GM21423 (cell line): ENCODE measurements at regions not wholly inside any gene's neighbourhood (a gene's known extent, or its start where the extent isn't known, plus 50 kb on each side); places are given as distances from the start of the nearest gene placed in this dataset.
"Not testable (repeated sequence)": the region's sequence is repeated elsewhere in the genome, so short reads cannot be mapped to it uniquely, and the experiment has no call there.

Experiments
- ATAC-seq: cut with Tn5 transposase; IDR thresholded peaks from one replicate; pipeline ENCODE4 v1.9.1; 2021; ENCODE audit warnings: mild to moderate bottlenecking, moderate library complexity; ENCODE audit not compliant: unreplicated experiment

DNA sequence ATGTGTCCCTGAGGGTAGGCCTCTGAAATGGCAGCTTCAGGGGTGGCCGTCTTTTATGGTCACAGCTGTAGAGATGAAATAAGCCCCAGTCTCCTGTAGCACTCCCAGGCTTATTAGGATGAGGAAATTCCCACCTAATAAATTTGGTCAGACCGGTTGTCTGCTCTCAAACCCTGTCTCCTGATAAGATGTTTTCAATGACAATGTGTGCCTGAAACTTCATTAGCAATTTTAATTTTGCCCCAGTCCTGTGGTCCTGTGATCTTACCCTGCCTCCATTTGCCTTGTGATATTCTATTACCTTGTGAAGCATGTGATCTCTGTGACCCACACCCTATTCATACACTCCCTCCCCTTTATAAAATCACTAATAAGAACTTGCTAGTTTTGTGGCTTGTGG lies 736.1 kb upstream of the PCDH20 start:
- not testable (repeated sequence) for ATAC-seq

DNA sequence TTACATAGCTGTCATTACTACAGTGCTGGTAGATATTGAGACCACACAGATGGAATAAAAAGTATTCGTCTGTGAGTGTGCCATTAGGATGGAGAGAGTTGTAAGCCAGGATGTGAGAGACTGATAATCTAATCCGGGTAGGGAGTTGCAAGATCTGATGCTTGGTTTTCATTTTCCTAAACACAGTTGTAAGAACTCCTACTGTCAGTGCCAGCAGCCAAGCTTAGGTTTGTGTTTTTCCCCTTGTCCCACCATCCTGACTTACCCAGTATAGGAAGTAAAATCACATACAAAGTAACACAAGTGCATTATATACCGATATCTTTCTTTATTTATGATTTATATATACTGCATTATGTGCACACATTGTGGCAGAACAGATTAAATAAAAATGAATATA lies 726.4 kb upstream of the PCDH20 start:
- ATAC-seq = no peak

DNA sequence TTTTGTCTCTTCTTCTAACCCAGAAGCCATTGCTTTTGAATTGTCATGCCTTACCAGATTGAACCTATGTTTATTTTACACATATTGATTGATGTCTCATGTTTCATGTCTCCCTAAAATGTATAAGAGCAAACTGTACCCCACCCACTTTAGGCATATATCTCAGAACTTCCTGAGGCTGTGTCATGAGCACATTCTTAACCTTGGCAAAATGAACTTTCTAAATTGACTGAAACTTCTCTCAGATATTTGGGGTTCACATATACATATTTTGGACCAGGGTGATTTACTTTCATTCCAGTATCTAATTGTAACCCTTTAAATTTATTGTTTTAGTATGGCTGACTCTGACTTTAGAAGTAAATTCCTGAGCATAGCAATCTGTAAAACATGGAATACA lies 723.9 kb upstream of the PCDH20 start:
- no peak for ATAC-seq

DNA sequence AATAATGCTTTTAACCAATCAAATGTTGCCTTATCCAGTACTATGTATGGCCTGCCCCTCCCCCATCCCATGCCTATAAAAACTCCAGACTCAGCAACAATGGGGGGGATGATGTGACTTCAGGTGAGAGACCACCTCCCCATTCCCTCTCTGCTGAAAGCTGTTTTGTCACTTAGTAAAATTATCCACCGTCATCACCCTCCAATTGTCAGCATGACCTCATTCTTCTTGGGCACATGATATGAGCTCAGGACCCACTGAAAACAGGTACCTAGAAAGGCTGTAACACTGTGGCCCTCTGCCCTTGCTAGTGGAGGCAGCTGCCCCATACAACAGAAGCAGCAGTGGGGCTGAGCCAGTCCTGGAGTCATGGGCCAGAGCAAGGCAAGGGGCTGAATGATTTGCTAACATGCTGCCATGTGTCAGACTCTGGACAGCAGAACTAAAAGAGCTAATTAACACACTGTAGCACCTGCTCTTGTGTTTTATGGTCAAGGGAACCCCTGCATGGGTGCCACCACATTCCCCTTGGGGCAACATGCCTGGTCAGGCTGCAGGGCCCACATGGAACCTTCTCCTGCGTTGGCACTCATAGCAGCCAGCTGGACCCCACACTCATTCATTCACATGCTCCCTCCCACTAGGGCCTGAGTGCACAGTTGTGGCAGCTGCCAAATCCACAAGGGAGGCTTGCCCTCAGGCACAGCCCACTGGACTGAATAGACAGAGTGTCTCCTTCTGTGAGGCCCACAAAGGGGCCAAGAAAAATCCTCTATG lies 722.2 kb upstream of the PCDH20 start:
- no peak for ATAC-seq

DNA sequence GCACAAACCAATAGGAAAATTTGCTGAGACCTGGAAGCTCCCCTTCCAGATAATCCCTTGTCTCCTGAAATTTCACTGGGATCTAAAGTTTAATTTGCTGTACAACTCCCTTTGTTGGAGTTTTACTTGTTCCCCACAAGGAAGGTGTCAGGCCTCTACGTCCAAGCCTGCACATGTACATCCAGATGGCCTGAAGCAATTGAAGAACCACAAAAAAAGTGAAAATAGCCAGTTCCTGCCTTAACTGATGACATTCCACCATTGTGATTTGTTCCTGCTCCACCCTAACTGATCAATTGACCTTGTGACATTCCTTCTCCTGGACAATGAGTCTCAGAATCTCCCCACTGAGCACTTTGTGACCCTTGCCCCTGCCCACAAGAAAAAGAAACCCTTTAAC lies 716.0 kb upstream of the PCDH20 start:
- ATAC-seq = no peak

DNA sequence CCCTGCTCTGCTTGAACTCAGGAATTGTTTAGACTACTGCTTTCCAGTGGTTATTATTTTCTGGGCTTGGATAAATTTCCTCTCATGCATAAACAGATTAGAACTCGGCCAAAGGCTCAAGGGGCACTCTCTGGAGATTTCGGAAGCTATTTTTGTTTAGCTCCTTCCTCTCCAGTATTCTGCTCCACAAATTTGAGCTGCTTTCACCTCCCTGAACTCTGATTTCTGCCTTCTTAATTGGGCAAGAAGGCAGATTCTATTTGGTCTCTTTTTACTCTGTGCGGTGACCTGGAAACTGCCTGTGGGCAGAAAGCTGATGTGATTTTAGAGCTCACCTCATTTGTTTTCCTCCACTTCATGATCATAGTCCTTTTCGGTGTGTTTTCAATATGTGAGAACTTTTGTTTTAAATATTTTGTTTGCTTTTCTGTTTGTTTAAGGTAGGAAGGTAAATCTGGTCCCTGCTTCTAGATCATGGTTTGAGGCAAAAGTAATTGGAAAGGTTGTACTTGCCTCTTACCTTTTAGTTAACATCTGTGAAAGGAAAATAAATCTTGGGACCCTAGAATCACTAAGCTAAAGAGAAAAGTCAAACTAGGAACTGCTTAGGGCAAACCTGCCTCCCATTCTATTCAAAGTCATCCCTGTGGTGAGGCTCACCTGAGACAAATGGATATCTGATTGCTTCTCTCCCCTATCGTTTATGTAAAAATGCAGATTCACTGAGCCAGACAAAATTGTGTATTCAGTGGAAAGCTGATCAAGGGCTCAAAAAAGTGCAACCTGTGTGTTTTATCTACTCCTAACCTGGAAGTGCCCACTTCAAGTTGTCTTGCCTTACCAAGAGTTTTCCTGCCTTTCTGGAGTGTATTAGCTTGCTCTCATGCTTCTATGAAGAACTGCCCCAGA lies 714.7 kb upstream of the PCDH20 start:
- no peak for ATAC-seq

DNA sequence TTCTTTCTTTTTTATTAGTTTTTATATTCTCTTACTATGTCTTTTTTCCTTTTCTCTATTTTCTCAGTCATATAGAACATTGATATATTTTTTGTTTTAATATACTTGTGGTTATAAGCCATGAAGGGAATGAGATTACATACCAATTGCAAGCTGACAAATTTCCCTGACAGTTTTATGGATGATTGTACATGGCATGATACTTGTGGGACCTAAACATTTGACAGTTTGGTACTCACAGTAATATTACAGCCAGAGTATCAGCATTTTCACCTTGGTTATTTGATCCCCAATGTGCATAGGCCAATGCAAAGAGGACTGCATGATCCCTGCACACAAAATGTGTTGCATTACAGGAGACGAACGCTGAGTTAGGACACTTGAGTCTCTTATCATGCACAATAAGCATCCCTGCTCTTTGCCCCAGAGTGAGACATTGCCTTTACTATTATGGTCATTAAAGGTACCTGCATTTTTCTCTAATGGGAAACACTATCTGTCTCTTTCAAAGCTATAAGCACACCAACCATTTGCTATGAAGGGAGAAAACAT lies 713.4 kb upstream of the PCDH20 start:
- ATAC-seq = no peak

DNA sequence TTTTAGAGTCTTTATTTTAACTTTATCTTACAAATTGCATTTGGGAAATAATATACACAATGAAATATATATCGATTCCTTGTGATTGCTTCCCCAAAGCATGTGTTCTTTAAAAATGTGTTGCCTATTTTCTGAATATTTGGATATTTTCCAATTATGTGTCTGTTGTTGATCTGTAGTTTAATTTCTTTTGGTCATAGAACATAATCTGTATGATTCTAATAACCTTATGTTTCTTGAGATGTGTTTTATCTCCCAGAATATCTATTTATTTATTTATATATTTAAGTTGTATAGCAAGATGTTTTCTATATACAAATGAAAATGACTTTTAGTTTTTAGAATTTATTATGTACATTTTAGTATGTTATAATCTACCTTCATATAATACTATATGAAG lies 710.8 kb upstream of the PCDH20 start:
- ATAC-seq = no peak

DNA sequence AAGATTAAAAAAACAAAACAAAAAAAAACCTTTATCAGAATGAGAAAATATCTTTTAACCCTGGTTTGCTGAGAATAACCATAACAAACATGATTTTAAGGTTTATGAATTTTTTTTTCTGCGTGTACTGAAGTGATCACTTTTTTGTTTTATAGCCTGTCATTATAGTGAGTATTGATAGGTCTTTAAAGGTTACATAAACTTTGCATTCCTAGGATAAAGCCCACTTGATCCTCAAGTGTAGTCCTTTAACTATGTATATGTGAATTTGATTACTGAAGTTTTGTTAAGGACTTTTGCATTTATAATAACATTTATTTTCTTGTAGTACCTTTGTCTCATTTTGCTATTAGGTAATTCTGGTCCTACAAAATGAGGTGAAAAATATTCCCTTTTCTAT lies 709.8 kb upstream of the PCDH20 start:
- ATAC-seq = no peak

DNA sequence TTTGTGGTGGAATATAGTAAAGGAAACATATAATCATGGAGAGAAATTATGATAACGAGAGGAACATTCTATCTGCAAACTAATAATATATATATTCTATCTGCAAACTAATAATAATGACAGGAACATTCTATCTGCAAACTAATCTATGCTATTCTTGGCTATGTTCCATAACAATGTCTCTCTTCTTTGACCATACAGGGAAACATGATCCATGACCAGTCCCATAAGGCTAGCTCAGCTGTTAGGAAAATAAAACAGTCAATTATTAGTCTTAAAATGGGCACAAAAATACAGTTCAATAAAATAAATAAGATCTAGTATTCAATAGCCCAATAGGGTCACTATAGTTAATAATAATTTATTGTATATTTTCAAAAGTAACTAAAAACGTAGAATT lies 707.8 kb upstream of the PCDH20 start:
- no peak for ATAC-seq

DNA sequence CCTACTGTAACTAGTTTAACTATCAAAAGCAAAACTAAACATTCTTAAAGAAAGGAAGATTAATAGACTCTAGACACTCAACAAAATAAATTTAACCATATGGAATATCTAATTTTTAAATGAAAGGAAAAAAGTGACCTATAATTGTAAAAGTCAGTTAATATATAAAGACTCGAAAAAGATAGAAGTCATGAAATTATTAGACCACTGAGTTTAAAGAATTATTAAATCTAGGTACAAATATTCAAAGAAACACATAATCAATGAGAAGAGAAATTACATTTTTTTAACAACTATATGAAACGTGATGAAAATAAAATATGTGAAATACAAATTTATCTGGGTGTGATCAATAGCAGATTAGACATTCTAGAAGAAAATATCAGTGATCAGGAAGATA lies 706.8 kb upstream of the PCDH20 start:
- ATAC-seq = no peak

DNA sequence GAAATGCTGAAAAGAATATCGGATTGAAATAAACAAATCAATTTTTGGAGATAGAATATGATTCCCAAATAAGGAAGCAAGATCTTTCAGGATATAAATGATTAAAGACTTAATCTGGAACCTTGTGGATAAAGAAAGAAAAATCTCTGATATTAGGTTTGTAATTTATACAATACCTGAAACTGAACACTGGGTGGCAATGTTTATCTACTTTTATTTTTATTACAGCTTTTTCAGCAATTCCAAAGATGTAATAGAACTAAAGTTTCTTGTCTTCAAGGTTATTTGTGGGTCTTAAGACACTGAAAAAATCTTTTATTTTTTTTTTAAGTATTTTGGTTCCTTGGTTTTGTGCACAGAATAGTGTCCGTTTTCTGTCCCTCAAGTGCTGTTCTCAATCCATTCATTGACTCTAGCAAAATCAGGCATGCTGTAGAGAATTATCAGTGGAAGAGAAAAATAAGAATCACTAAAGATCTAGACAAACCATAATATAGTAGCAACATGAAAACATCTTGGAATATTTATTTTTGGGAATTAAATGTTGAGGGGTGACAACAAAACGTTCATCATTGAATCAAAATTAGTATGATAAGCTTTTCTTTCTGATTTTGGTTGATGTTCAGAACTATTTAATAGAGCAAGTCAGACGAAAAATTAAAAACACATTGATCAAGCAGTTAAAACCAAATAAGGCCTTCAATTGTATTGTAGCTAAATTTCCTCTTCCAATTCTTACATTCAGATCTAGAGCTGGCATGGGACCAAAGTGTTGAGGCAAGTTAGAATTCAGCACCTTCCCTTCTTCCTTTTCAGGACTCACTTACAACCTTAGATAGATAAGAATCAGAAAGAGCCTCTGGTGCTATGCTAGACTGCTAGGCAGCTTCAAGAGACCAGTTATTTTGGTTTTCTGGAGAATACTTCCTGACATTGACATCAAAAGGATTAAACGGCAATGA lies 704.4 kb upstream of the PCDH20 start:
- no peak for ATAC-seq

DNA sequence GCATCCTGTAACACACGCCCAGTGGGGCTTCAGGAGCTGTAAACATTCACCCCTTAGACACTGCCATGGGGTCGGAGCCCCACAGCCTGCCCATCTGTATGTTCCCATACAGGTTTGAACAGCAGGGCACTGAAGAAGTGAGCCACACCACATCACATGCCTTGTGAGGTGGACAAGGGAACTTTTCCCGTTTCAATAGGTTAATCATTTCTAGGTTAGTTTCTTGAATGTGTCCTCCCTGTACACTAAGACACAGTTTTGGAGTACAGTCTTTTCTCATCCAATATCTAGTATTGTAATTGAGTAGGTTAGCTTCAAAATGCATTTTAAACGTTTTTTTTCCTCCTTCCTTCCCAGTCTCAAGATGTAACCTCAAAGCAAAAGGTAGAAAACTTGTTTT lies 700.2 kb upstream of the PCDH20 start:
- ATAC-seq = no peak

DNA sequence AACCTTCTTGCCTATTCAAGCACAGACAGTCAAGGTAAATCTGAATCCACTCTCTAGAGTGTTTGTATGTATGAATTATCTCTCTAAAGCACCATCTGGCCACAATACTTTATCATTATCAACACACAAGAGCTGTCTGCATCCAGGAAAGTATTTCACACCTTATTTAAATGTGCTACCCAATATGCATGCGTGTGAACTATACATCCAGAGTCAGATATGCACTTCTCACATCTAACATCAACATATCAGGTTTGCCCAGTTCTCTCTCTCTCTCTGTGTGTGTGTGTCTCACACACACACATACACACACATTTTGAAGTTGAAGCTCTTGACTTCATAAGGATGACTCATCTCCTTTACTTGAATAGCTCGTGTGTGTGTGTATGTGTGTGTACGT lies 697.5 kb upstream of the PCDH20 start:
- no peak for ATAC-seq

DNA sequence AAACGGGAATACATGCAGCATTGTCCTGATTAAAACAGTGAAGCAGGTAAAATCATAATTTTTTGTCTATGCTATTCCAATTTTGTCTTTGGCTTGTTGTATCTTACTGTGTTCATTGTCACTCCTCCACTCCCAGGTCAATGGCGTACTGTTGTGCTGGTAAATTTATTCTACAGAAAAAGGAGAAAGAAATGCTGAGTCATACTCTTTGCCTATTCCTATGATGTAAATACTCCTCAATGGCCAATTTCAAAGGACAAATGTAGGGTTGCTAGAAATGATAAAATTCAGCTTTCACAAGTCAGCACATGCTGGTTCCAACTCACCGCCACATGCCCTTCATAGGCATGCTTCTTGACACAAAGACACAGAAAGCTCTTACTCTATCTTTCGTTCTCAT lies 694.4 kb upstream of the PCDH20 start:
- no peak for ATAC-seq

DNA sequence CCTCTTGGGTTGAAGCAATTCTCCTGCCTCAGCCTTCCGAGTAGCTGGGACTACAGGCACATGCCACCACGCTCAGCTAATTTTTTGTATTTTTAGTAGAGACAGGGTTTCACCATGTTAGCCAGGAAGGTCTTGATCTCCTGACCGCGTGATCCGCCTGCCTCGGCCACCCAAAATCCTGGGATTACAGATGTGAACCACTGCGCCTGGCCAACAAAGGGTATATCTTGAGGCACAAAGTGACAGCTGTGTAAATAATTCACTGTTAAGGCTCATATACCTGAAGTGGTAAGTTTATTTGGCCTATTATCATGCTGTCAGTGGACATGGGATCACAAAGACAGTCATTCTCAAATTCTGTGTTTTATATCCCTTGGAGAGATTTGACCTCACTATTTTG lies 688.5 kb upstream of the PCDH20 start:
- not testable (repeated sequence) for ATAC-seq

DNA sequence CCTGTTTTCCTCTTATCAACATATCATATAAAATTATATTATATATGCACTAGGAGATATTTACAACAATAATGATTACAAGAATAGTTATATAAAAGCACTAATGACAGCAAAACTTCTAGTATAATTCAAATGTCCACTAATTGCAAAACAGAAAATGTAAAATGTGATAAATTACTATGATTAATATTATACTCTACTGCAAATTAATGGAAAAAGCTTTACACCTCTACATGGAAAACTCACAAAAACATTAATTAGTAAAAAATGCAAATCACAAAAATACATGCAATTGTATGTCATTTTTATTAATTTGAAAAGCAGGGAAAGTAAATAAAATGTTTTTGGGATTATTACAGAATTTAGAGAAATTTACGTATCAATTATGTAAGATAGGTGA lies 681.0 kb upstream of the PCDH20 start:
- no peak for ATAC-seq

DNA sequence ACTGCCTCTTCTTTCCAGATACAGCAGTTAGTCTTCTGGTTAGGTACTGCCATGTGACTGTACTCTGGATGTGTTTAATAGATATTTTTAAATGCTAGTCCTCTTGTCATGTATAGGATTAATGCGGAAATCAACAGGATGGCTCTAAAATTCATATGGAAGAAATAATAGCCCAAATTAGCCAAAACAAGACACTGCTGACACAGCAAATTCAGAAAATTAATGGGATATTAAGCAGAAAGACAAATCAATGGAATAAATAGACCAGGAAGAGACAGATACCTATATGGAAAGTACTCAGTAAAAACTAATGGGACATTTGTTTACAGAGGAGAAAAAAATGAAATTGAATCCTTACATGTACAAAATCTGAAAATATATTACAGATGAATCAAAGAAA lies 679.3 kb upstream of the PCDH20 start:
- ATAC-seq = no peak

DNA sequence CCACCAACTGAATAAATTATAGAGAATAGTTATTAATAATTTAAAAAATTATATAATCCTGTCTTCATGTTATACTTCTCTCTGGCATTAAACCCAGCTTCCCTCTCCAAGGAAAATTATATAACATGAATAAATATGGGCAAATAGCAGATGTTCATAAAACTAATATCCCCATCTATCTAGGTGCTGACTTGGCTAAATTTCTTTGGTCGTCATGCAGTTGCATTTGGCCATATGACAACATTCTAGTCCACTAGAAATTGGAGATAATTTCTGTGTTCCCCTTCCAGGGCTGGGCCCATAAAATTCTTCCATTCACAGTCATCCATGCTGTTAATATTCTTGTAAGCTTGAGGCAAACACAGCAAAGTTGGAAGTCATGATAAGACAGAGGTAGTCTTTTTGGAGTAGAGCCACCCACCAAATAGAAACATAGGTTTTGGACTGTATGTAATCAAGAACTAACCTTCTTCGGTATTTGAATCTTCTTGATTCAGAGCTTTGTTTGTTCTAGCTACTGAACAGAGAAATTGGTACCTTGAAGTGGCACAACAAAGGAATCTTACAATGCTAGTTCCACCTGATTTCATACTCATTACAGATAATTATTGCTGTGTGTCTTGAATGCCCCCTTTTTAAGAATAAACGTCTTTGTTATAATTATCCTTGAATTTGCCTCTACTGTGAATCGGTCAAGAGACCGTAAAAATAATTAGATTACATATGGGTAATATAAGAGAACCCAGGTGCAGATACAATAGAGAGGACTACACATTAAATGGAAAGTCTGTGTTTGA lies 678.5 kb upstream of the PCDH20 start:
- ATAC-seq = no peak

DNA sequence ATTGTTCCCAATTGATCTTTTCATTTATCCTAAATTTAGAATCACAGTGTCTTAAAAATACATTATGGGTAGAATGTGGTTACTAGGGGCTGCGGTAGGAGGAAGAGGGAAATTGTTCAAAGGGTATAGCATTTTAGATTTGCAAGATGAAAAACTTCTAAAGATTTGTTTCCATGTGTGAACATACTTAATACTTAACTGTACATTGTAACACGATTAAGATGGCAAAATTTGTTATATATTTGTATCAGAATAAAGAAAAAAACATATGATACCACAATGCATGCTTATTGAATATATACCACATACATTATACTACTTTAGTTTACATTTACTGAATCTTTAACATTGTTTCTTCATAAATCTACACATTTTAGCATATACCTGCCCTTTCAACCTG lies 677.3 kb upstream of the PCDH20 start:
- ATAC-seq = no peak
